Fibroblast of the aortic adventitia (primary cell): ENCODE measurements at regions not wholly inside any gene's neighbourhood (a gene's known extent, or its start where the extent isn't known, plus 50 kb on each side); places are given as distances from the start of the nearest gene placed in this dataset.

Experiments
- DNase-seq: peaks from one replicate; pipeline ENCODE4 v3.0.0-alpha.2; 2010; ENCODE audit warnings: low read depth
- H3K4me3 ChIP-seq: 2 replicates; pipeline ENCODE4 v1.5.1; 2011; ENCODE audit warnings: low read depth, mild to moderate bottlenecking, control low read depth, low read length, moderate library complexity
- CTCF ChIP-seq: IDR thresholded peaks from 2 replicates; pipeline ENCODE4 v1.5.1; 2011; ENCODE audit warnings: mild to moderate bottlenecking, low read length, control low read depth, inconsistent platforms; ENCODE audit not compliant: insufficient read depth

- DNase-seq = no peak
- TF ChIP-seq CTCF = no peak
These were observed 213.3 kb downstream of the MN1 start for GRCh38 chr22:27588268-27588667.

GRCh38 chr22:27588915-27589314, 212.6 kb downstream of the MN1 start:
- H3K4me3 ChIP-seq = no peak overlapping the region
- TF ChIP-seq CTCF = no peak

More at GRCh38 chr22:27588268-27588667, 213.3 kb downstream of the MN1 start:
- H3K4me3 ChIP-seq = no peak overlapping the region

GRCh38 chr22:27591060-27591459, 210.5 kb downstream of the MN1 start:
- DNase-seq = no peak
- no peak for TF ChIP-seq CTCF
- no peak overlapping the region for H3K4me3 ChIP-seq

More at GRCh38 chr22:27588915-27589314, 212.6 kb downstream of the MN1 start:
- no peak for DNase-seq

- no peak for TF ChIP-seq CTCF
- no peak overlapping the region for H3K4me3 ChIP-seq
- DNase-seq = no peak
These were observed 208.2 kb downstream of the MN1 start for GRCh38 chr22:27593378-27593777.

GRCh38 chr22:27594020-27594419, 207.5 kb downstream of the MN1 start:
- DNase-seq = no peak
- no peak for TF ChIP-seq CTCF
- H3K4me3 ChIP-seq = no peak overlapping the region

- no peak overlapping the region for H3K4me3 ChIP-seq
- no peak for DNase-seq
- TF ChIP-seq CTCF = no peak
These were observed 207.0 kb downstream of the MN1 start for GRCh38 chr22:27594474-27595134.

GRCh38 chr22:27596133-27596870, 205.3 kb downstream of the MN1 start:
- DNase-seq = no peak
- no peak for TF ChIP-seq CTCF
- no peak overlapping the region for H3K4me3 ChIP-seq
